Ascending aorta (tissue), 2 donors: ENCODE measurements at regions not wholly inside any gene's neighbourhood (a gene's known extent, or its start where the extent isn't known, plus 50 kb on each side); places are given as distances from the start of the nearest gene placed in this dataset.

Source experiments
- DNase-seq, 2 donors: peaks; one replicate each; pipeline ENCODE4 v3.0.0-alpha.2; 2019; ENCODE audit warnings: low spot score in 2 of 2
- H3K27ac ChIP-seq, 2 donors: fragments of 200-600 bp; sonication (generic); one replicate each; pipeline ENCODE4 v1.5.1; 2016 to 2017; ENCODE audit warnings: mild to moderate bottlenecking in 1 of 2
- H3K27me3 ChIP-seq: fragments of 200-600 bp; sonication (generic); one replicate; pipeline ENCODE4 v1.5.1; 2017
- H3K36me3 ChIP-seq, 2 donors: fragments of 200-600 bp; sonication (generic); one replicate each; pipeline ENCODE4 v1.5.1; 2016
- H3K4me1 ChIP-seq, 2 donors: fragments of 200-600 bp; sonication (generic); one replicate each; pipeline ENCODE4 v1.5.1; 2016 to 2017; ENCODE audit warnings: mild to moderate bottlenecking in 1 of 2
- H3K4me3 ChIP-seq, 2 donors: fragments of 200-600 bp; sonication (generic); one replicate each; pipeline ENCODE4 v1.5.1; 2016 to 2017; ENCODE audit warnings: mild to moderate bottlenecking in 1 of 2
- H3K9me3 ChIP-seq, 2 donors: fragments of 200-600 bp; sonication (generic); one replicate each; pipeline ENCODE4 v1.5.1; 2016
- CTCF ChIP-seq, 3 experiments: fragments of 200-600 bp in 2 of 3; fragments of 450-650 bp in 1 of 3; sonication (generic) in 2 of 3; IDR thresholded peaks; one replicate each; pipeline ENCODE4 v1.5.1; 2016 to 2019; ENCODE audit warnings: antibody characterized with exemption in 3 of 3, mild to moderate bottlenecking in 1 of 3, moderate library complexity in 1 of 3
- intact Hi-C: fragments of 100-400 bp; cut with DNase I; formaldehyde crosslinking; loops from one replicate; pipeline ENCODE4 v1.15.1; 2023

DNA sequence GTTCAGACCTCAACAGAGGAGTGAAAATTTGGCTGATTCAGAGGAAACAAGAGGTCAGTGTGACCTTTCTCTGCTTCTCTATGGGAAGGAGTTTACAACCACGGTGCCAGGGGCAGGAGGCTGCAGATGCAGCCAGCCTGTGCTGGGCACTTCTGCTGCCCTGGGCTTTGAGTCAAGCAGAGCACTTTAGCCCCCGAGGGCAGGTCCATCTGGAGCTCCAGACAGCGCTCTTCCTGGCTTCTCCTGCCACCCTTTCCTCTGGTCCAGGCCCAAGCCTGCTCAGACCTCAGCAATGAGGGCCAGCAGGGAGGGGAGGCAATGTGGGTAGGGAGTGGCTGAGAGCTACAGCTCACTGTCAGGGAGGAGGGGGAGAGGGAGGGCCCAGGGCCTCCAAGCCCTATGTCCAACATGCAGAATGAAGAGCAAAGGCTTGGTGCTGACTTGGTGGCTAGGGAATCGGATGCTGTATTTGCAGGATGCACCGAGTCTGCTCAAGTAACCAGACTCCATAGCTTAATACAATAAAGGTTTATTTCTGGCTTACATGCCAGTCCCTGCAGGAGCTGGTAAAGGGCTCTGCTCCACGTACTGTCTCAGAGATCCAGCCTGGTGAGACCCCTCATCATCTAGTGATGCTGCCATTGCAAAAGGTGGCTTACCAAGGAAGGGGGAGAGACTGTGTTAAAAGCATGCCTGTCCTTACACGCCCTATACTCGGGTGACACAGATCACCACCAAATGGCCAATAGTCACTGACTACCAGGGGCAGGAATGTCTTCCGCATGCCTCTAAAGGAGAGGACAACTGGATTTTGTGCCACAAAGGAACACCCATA is 481.6 kb downstream of the RPS24 start:
- H3K27me3 ChIP-seq, result no peaks in the 10 kb centered on the region
- peak overlapping the region; percentile 24 to 34 for H3K27ac ChIP-seq
- H3K4me3 ChIP-seq, result no peak overlapping the region
- intact Hi-C loops, result no loop called here
- no peak for DNase-seq
- H3K9me3 ChIP-seq, result no peaks in the 10 kb centered on the region
- no peaks in the 10 kb centered on the region for H3K36me3 ChIP-seq
- peaks cover 6% of the 10 kb centered on the region in 2 donors for H3K4me1 ChIP-seq
- TF ChIP-seq CTCF (IDR thresholded peaks at IDR 0.05), result no peak

DNA sequence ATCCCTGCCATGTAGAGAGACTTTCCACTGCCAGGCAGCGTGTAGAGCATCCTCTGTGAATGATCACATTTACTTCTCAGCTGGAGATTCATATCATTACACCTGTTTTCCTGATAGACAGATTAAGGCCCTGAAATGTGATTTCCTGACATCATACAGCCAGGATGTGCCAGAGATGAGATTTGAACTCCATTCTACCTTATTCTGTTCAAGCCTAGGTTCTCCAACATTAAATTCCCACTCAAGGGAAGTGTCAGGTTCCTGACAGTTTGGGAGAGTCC is 482.1 kb downstream of the RPS24 start:
- intact Hi-C loops, result no loop called here
- DNase-seq, result no peak
- H3K27ac ChIP-seq, result no peak overlapping the region
- H3K27me3 ChIP-seq, result no peaks in the 10 kb centered on the region
- H3K9me3 ChIP-seq, result no peaks in the 10 kb centered on the region
- TF ChIP-seq CTCF (IDR thresholded peaks at IDR 0.05), result no peak
- no peaks in the 10 kb centered on the region for H3K36me3 ChIP-seq
- H3K4me1 ChIP-seq, result peaks cover 6% of the 10 kb centered on the region in 2 donors
- H3K4me3 ChIP-seq, result no peak overlapping the region

GRCh38 chr10:78516236-78516635 is 482.6 kb downstream of the RPS24 start:
- Histone ChIP-seq H3K4me3 (no peak overlapping the region), H3K27me3 (no peaks in the 10 kb centered on the region), H3K9me3 (no peaks in the 10 kb centered on the region), H3K27ac (no peak overlapping the region), H3K4me1 (peaks cover 6% of the 10 kb centered on the region in 2 donors), H3K36me3 (no peaks in the 10 kb centered on the region)
- no peak for DNase-seq
- no peak for TF ChIP-seq CTCF (IDR thresholded peaks at IDR 0.05)
- intact Hi-C loops, result no loop called here

DNA sequence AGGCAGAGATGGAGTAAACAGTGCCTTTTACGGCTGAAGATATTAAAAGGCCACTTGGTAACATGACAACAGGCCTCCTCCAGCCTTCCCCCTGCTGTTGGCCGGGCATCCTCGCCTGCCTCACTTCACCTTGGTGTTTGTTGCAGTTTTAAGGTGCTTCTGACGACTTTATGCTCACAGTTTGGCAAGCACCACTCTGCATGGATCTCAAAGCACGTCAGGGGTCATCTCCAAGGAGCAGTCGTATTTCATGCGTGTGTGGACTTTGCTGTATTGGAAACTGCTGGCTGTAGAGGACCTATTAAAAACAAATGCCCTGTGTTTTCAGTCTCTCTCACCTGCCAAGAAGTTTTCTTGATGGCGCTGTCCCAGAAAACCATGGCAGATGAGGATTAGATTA is 483.1 kb downstream of the RPS24 start:
- Histone ChIP-seq H3K27me3 (no peaks in the 10 kb centered on the region), H3K9me3 (no peaks in the 10 kb centered on the region), H3K27ac (no peak overlapping the region), H3K4me3 (no peak overlapping the region), H3K36me3 (no peaks in the 10 kb centered on the region), H3K4me1 (peaks cover 6% of the 10 kb centered on the region in 2 donors)
- intact Hi-C loops, result no loop called here
- no peak for TF ChIP-seq CTCF (IDR thresholded peaks at IDR 0.05)
- no peak for DNase-seq

- Histone ChIP-seq H3K27ac (no peak overlapping the region), H3K27me3 (no peaks in the 10 kb centered on the region), H3K9me3 (no peaks in the 10 kb centered on the region), H3K4me3 (no peak overlapping the region), H3K36me3 (no peaks in the 10 kb centered on the region), H3K4me1 (peaks cover 6% of the 10 kb centered on the region in 2 donors)
- intact Hi-C loops, result no loop called here
- no peak for DNase-seq
- no peak for TF ChIP-seq CTCF (IDR thresholded peaks at IDR 0.05)
Observed at GRCh38 chr10:78518224-78518623, 484.6 kb downstream of the RPS24 start.
